Adrenal gland (tissue), 9 donors: ENCODE measurements at regions not wholly inside any gene's neighbourhood (a gene's known extent, or its start where the extent isn't known, plus 50 kb on each side); places are given as distances from the start of the nearest gene placed in this dataset.

Experiments
- DNase-seq, 7 donors: peaks; one replicate each; pipeline ENCODE4 v3.0.0-alpha.2; 2019 to 2020
- H3K27ac ChIP-seq, 5 donors: fragments of 200-600 bp; sonication (generic) in 4 of 5; 1 replicate in 3 of 5; 2 replicates in 2 of 5; pipeline versions ENCODE4 v1.5.1 to v1.8.0; 2016 to 2020; ENCODE audit warnings: mild to moderate bottlenecking in 1 of 5
- H3K27me3 ChIP-seq: fragments of 200-600 bp; 2 replicates; pipeline ENCODE4 v1.8.0; 2021
- H3K36me3 ChIP-seq, 2 donors: fragments of 200-600 bp; replicated peaks in 1 of 2; 1 replicate in 1 of 2; 2 replicates in 1 of 2; pipeline versions ENCODE4 v1.5.1 to v1.8.0; 2018 to 2022
- H3K4me1 ChIP-seq, 2 donors: fragments of 200-600 bp; replicated peaks in 1 of 2; 1 replicate in 1 of 2; 2 replicates in 1 of 2; pipeline versions ENCODE4 v1.5.1 to v1.8.0; 2018 to 2021
- H3K4me3 ChIP-seq, 4 donors: fragments of 200-600 bp; sonication (generic) in 3 of 4; one replicate each; pipeline ENCODE4 v1.5.1; 2016 to 2018
- H3K9me3 ChIP-seq, 3 donors: fragments of 200-600 bp; sonication (generic) in 1 of 3; replicated peaks in 1 of 3; 1 replicate in 2 of 3; 2 replicates in 1 of 3; pipeline versions ENCODE4 v1.5.1 to v1.8.0; 2016 to 2021
- POLR2A ChIP-seq, 2 donors: fragments of 450-650 bp; IDR thresholded peaks; one replicate each; pipeline ENCODE4 v1.6.1; 2017; ENCODE audit warnings: antibody characterized with exemption in 2 of 2, mild to moderate bottlenecking in 2 of 2, moderate library complexity in 1 of 2
- WGBS, 4 donors: extraction: QIAGEN DNeasy Blood & Tissue Kit in 2 of 4; methylation state at CpG; one replicate each; pipeline versions ENCODE4 v1.1.5 to v1.1.7; 2013 to 2017; 5-methylcytosine and 5-hydroxymethylcytosine counted together
- intact Hi-C, 2 donors: fragments of 100-400 bp; cut with DNase I; formaldehyde crosslinking; loops; one replicate each; pipeline versions ENCODE4 v1.14.1 to v1.15.0; 2022 to 2023
- TF ChIP-seq, protein P1 (sequence below), 6 experiments: fragments of 450-650 bp in 4 of 6; fragments of 200-600 bp in 2 of 6; sonication (generic) in 1 of 6; IDR thresholded peaks; 1 replicate in 5 of 6; 2 replicates in 1 of 6; pipeline versions ENCODE4 v1.5.1 to v1.8.0; 2016 to 2021; ENCODE audit warnings: antibody characterized with exemption in 6 of 6, mild to moderate bottlenecking in 2 of 6, moderate library complexity in 1 of 6
- donor health status: healthy with polysubstance abuse.
- donor health status: Bipolar disorder and iron deficiency.
- donor health status: DM: yes; HTN: yes; CAD: no.
- donor health status: DM: no; HTN: no; CAD: no.
- donor health status: DM: no; HTN: no; CAD: no.

- H3K4me3 ChIP-seq: no peak overlapping the region
- TF ChIP-seq, protein P1, sequence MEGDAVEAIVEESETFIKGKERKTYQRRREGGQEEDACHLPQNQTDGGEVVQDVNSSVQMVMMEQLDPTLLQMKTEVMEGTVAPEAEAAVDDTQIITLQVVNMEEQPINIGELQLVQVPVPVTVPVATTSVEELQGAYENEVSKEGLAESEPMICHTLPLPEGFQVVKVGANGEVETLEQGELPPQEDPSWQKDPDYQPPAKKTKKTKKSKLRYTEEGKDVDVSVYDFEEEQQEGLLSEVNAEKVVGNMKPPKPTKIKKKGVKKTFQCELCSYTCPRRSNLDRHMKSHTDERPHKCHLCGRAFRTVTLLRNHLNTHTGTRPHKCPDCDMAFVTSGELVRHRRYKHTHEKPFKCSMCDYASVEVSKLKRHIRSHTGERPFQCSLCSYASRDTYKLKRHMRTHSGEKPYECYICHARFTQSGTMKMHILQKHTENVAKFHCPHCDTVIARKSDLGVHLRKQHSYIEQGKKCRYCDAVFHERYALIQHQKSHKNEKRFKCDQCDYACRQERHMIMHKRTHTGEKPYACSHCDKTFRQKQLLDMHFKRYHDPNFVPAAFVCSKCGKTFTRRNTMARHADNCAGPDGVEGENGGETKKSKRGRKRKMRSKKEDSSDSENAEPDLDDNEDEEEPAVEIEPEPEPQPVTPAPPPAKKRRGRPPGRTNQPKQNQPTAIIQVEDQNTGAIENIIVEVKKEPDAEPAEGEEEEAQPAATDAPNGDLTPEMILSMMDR (IDR thresholded peaks at IDR 0.05): no peak
- no peak for TF ChIP-seq POLR2A (IDR thresholded peaks at IDR 0.05)
- intact Hi-C loops: no loop called here
- no peak overlapping the region for H3K27ac ChIP-seq
- H3K4me1 ChIP-seq: peaks cover 15 to 25% of the 10 kb centered on the region in 2 donors
- WGBS, 4 donors: 83 to 92% (median 88%) methylated on average over 8 of the region's 8 CpGs
- no peaks in the 10 kb centered on the region for H3K27me3 ChIP-seq
- no peaks in the 10 kb centered on the region for H3K9me3 ChIP-seq
- H3K36me3 ChIP-seq: no peaks in the 10 kb centered on the region
- peak in 1 of 7 donors; percentile 5 for DNase-seq
Observed at GRCh38 chr20:23139524-23139923, 53.4 kb upstream of the CD93 start.

DNA sequence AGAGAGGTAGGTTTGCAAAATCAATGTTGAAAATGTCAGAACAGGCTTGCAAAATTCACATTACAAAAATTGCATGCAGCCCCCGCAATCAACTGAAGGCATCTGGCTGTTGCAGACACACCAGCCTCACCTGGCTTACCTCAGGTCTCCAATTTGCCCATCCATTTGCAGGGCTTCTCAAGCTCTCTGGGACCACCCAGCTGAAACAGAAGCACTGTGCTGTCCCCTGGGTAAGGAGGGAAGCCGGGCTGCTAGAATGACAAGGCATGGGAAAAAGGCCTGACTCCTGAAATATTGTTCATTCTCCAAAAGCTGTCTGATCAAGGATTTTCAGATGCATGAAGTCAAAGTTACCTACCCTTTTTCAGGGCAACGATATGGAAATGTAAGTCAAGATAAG lies 52.6 kb upstream of the CD93 start:
- Histone ChIP-seq H3K36me3 (no peaks in the 10 kb centered on the region), H3K9me3 (no peaks in the 10 kb centered on the region), H3K4me1 (peaks cover 15 to 22% of the 10 kb centered on the region in 2 donors), H3K4me3 (no peak overlapping the region), H3K27me3 (no peaks in the 10 kb centered on the region), H3K27ac (no peak overlapping the region)
- 82 to 92% (median 89%) methylated on average over 3 of the region's 3 CpGs for WGBS, 4 donors
- peak in 1 of 7 donors; percentile 5 for DNase-seq
- intact Hi-C loops: no loop called here
- TF ChIP-seq POLR2A (IDR thresholded peaks at IDR 0.05): no peak
- TF ChIP-seq, protein P1 (IDR thresholded peaks at IDR 0.05): no peak

- Histone ChIP-seq H3K4me1 (peaks cover 15 to 19% of the 10 kb centered on the region in 2 donors), H3K36me3 (no peaks in the 10 kb centered on the region), H3K27ac (no peak overlapping the region), H3K9me3 (no peaks in the 10 kb centered on the region), H3K4me3 (no peak overlapping the region), H3K27me3 (no peaks in the 10 kb centered on the region)
- intact Hi-C loops: no loop called here
- no peak for DNase-seq
- WGBS, 4 donors: 87 to 95% (median 89%) methylated on average over 3 of the region's 3 CpGs
- TF ChIP-seq, protein P1 (IDR thresholded peaks at IDR 0.05): no peak
- TF ChIP-seq POLR2A (IDR thresholded peaks at IDR 0.05): no peak
Observed at GRCh38 chr20:23138226-23138625, 52.1 kb upstream of the CD93 start.

- DNase-seq: peak in 1 of 7 donors; percentile 11
- intact Hi-C loops: no loop called here
- 91 to 94% (median 93%) methylated on average over 17 to 20 of the region's 20 CpGs for WGBS, 4 donors
Observed at GRCh38 chr20:23136893-23137745, 51.0 kb upstream of the CD93 start.

More at GRCh38 chr20:23136893-23137745, 51.0 kb upstream of the CD93 start:
- Histone ChIP-seq H3K9me3 (no peaks in the 10 kb centered on the region), H3K27ac (no peak overlapping the region), H3K36me3 (no peaks in the 10 kb centered on the region), H3K4me1 (peaks cover 9 to 20% of the 10 kb centered on the region in 2 donors), H3K4me3 (no peak overlapping the region), H3K27me3 (no peaks in the 10 kb centered on the region)
- TF ChIP-seq POLR2A (IDR thresholded peaks at IDR 0.05): no peak
- TF ChIP-seq, protein P1 (IDR thresholded peaks at IDR 0.05): no peak
